HEK293 (cell line): ENCODE measurements at regions not wholly inside any gene's neighbourhood (a gene's known extent, or its start where the extent isn't known, plus 50 kb on each side); places are given as distances from the start of the nearest gene placed in this dataset.

ENCODE experiments used
- GLI4 ChIP-seq: fragments of 450-650 bp; formaldehyde crosslinking; IDR thresholded peaks from 2 replicates; pipeline ENCODE4 v1.5.1; 2016; ENCODE audit warnings: missing biosample characterization, missing genetic modification characterization
- KLF10 ChIP-seq: fragments of 450-650 bp; IDR thresholded peaks from 2 replicates; pipeline ENCODE4 v1.5.1; 2018; ENCODE audit warnings: missing biosample characterization, mild to moderate bottlenecking, missing genetic modification characterization
- MZF1 ChIP-seq: fragments of 450-650 bp; formaldehyde crosslinking; IDR thresholded peaks from 2 replicates; pipeline ENCODE4 v1.5.1; 2017; ENCODE audit warnings: missing biosample characterization, missing genetic modification characterization, borderline replicate concordance
- TCF7L2 ChIP-seq: IDR thresholded peaks from 2 replicates; pipeline ENCODE4 v1.6.1; 2011; ENCODE audit warnings: low read depth, mild to moderate bottlenecking, inconsistent platforms, low read length, moderate library complexity, borderline replicate concordance
- ZBTB20 ChIP-seq: fragments of 450-650 bp; formaldehyde crosslinking; IDR thresholded peaks from 2 replicates; pipeline ENCODE4 v1.5.1; 2016; ENCODE audit warnings: missing biosample characterization, missing genetic modification characterization
- ZFP3 ChIP-seq: fragments of 450-650 bp; formaldehyde crosslinking; IDR thresholded peaks from 2 replicates; pipeline ENCODE4 v1.5.1; 2016; ENCODE audit warnings: low read depth, missing biosample characterization, missing genetic modification characterization
- ZFP69B ChIP-seq: fragments of 450-650 bp; formaldehyde crosslinking; IDR thresholded peaks from 2 replicates; pipeline ENCODE4 v1.5.1; 2016; ENCODE audit warnings: missing biosample characterization, missing genetic modification characterization
- ZNF23 ChIP-seq: fragments of 450-650 bp; formaldehyde crosslinking; IDR thresholded peaks from 2 replicates; pipeline ENCODE4 v1.5.1; 2016; ENCODE audit warnings: missing biosample characterization, missing genetic modification characterization, borderline replicate concordance
- ZNF302 ChIP-seq: fragments of 450-650 bp; formaldehyde crosslinking; IDR thresholded peaks from 2 replicates; pipeline ENCODE4 v1.5.1; 2016; ENCODE audit warnings: missing biosample characterization, missing genetic modification characterization, low read depth
- ZNF433 ChIP-seq: fragments of 450-650 bp; formaldehyde crosslinking; IDR thresholded peaks from 2 replicates; pipeline ENCODE4 v1.5.1; 2016; ENCODE audit warnings: missing biosample characterization, missing genetic modification characterization, low read depth
- ZSCAN23 ChIP-seq: fragments of 450-650 bp; formaldehyde crosslinking; IDR thresholded peaks from 2 replicates; pipeline ENCODE4 v1.5.1; 2016; ENCODE audit warnings: missing biosample characterization, missing genetic modification characterization
- TF ChIP-seq, protein P1 (sequence below): fragments of 450-650 bp; formaldehyde crosslinking; IDR thresholded peaks from 2 replicates; pipeline ENCODE4 v1.5.1; 2016; ENCODE audit warnings: missing biosample characterization, missing genetic modification characterization
- TF ChIP-seq, protein P2 (sequence below): fragments of 450-650 bp; formaldehyde crosslinking; IDR thresholded peaks from 2 replicates; pipeline ENCODE4 v1.5.1; 2016; ENCODE audit warnings: missing biosample characterization, missing genetic modification characterization
- TF ChIP-seq, protein P3 (sequence below): IDR thresholded peaks from 2 replicates; pipeline ENCODE4 v1.6.1; 2011; ENCODE audit warnings: mild to moderate bottlenecking, low read depth, low read length, borderline replicate concordance

DNA sequence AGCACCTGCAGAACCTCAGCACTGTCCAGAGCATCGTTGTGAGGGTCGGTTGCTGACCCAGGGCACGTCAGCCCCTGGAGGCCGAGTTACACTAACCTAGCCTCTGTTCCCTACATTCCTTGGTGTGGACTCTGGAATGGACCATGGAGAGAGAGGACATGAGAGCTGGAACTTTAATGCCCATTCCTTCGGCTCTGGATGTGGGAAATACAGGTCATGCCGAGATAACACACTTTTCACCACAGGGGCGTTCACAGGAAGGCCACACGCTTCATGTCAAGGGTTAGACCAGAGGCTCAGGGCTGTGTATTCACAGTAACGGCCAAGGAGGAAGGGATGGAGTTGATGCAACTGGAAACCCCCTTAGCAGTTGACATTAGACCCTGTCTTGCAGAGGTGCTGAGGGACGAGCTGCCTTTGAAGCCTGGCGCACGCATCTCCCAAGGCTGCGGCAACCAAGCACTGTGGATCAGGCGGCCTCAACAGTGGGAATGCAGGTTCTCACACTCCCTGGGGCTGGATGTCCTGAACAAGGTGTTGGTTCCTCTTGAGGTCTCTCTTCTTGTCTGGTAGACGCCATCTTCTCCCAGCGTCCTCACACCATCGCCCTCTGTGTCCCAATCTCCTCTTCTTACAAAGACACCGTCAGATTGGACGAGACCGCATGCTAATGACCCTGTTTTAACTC, 245.2 kb downstream of the KLF6 start:
- no peak for TF ChIP-seq GLI4 (tag by site-specific recombination)
- TF ChIP-seq, protein P1, sequence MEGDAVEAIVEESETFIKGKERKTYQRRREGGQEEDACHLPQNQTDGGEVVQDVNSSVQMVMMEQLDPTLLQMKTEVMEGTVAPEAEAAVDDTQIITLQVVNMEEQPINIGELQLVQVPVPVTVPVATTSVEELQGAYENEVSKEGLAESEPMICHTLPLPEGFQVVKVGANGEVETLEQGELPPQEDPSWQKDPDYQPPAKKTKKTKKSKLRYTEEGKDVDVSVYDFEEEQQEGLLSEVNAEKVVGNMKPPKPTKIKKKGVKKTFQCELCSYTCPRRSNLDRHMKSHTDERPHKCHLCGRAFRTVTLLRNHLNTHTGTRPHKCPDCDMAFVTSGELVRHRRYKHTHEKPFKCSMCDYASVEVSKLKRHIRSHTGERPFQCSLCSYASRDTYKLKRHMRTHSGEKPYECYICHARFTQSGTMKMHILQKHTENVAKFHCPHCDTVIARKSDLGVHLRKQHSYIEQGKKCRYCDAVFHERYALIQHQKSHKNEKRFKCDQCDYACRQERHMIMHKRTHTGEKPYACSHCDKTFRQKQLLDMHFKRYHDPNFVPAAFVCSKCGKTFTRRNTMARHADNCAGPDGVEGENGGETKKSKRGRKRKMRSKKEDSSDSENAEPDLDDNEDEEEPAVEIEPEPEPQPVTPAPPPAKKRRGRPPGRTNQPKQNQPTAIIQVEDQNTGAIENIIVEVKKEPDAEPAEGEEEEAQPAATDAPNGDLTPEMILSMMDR (tag by site-specific recombination), result no peak
- no peak for TF ChIP-seq ZNF433 (tag by site-specific recombination)
- TF ChIP-seq ZNF302, result no peak
- TF ChIP-seq ZNF23 (tag by site-specific recombination), result no peak
- TF ChIP-seq ZSCAN23 (tag by site-specific recombination), result no peak
- no peak for TF ChIP-seq KLF10 (tag by site-specific recombination)
- TF ChIP-seq TCF7L2, result no peak
- TF ChIP-seq, protein P2, sequence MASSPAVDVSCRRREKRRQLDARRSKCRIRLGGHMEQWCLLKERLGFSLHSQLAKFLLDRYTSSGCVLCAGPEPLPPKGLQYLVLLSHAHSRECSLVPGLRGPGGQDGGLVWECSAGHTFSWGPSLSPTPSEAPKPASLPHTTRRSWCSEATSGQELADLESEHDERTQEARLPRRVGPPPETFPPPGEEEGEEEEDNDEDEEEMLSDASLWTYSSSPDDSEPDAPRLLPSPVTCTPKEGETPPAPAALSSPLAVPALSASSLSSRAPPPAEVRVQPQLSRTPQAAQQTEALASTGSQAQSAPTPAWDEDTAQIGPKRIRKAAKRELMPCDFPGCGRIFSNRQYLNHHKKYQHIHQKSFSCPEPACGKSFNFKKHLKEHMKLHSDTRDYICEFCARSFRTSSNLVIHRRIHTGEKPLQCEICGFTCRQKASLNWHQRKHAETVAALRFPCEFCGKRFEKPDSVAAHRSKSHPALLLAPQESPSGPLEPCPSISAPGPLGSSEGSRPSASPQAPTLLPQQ (tag by site-specific recombination), result no peak
- TF ChIP-seq, protein P3, sequence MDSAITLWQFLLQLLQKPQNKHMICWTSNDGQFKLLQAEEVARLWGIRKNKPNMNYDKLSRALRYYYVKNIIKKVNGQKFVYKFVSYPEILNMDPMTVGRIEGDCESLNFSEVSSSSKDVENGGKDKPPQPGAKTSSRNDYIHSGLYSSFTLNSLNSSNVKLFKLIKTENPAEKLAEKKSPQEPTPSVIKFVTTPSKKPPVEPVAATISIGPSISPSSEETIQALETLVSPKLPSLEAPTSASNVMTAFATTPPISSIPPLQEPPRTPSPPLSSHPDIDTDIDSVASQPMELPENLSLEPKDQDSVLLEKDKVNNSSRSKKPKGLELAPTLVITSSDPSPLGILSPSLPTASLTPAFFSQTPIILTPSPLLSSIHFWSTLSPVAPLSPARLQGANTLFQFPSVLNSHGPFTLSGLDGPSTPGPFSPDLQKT, result no peak
- TF ChIP-seq ZBTB20 (tag by site-specific recombination), result no peak
- TF ChIP-seq ZFP69B, result no peak
- TF ChIP-seq ZFP3 (tag by site-specific recombination), result no peak
- TF ChIP-seq MZF1 (tag by site-specific recombination), result no peak
